Esophagus squamous epithelium (tissue), 5 donors: ENCODE measurements at regions not wholly inside any gene's neighbourhood (a gene's known extent, or its start where the extent isn't known, plus 50 kb on each side); places are given as distances from the start of the nearest gene placed in this dataset.
"Not testable (repeated sequence)": the region's sequence is repeated elsewhere in the genome, so short reads cannot be mapped to it uniquely, and the experiment has no call there.

ENCODE experiments used
- DNase-seq: peaks from one replicate; lab custom pipeline; 2025; lab: John Stamatoyannopoulos, UW
- H3K27ac ChIP-seq, 4 donors: fragments of 200-600 bp; sonication (generic); one replicate each; pipeline ENCODE4 v1.5.1; 2016 to 2019; ENCODE audit warnings: mild to moderate bottlenecking in 1 of 4
- H3K27me3 ChIP-seq, 4 donors: fragments of 200-600 bp; sonication (generic); 1 replicate in 3 of 4; 2 replicates in 1 of 4; pipeline versions ENCODE4 v1.5.1 to v1.6.0; 2017 to 2021; ENCODE audit warnings: antibody characterized with exemption in 1 of 4
- H3K36me3 ChIP-seq, 3 donors: fragments of 200-600 bp; sonication (generic); one replicate each; pipeline ENCODE4 v1.5.1; 2016 to 2019
- H3K4me1 ChIP-seq, 3 donors: fragments of 200-600 bp; sonication (generic); one replicate each; pipeline ENCODE4 v1.5.1; 2017 to 2019
- H3K4me3 ChIP-seq, 4 donors: fragments of 200-600 bp; sonication (generic); 1 replicate in 3 of 4; 2 replicates in 1 of 4; pipeline ENCODE4 v1.5.1; 2016 to 2019; ENCODE audit warnings: mild to moderate bottlenecking in 2 of 4, moderate library complexity in 1 of 4
- H3K9me3 ChIP-seq, 3 donors: fragments of 200-600 bp; sonication (generic); one replicate each; pipeline ENCODE4 v1.5.1; 2016 to 2019
- CTCF ChIP-seq, 6 experiments: fragments of 450-650 bp in 4 of 6; fragments of 200-600 bp in 2 of 6; sonication (generic) in 2 of 6; IDR thresholded peaks; one replicate each; pipeline ENCODE4 v1.5.1; 2016 to 2019; ENCODE audit warnings: antibody characterized with exemption in 6 of 6, mild to moderate bottlenecking in 4 of 6, moderate library complexity in 4 of 6
- WGBS, 2 donors: methylation state at CpG; one replicate each; pipeline ENCODE4 v1.1.5; 2018; 5-methylcytosine and 5-hydroxymethylcytosine counted together
- intact Hi-C: fragments of 100-400 bp; cut with DNase I; formaldehyde crosslinking; loops from one replicate; pipeline ENCODE4 v1.15.0; 2022
- small RNA-seq, 4 donors: library from RNA; depleted of rRNA; stranded (forward); fragments of <200 nt; gene quantifications; one replicate each; pipeline ENCODE3, GENCODE V24; 2016
- donor health status: DM: yes; HTN: yes; CAD: no.

GRCh38 chr12:8390001-8390777 lies 65.6 kb upstream of the CLEC6A start:
- intact Hi-C loops, H3K27ac ChIP-seq, H3K36me3 ChIP-seq, DNase-seq, H3K9me3 ChIP-seq: not testable (repeated sequence)
- Histone ChIP-seq H3K4me3 (peak overlapping the region; percentile 34 to 66 (median 52)), H3K4me1 (peaks cover 0 to 12% (median 5%) of the 10 kb centered on the region in 3 donors), H3K27me3 (peaks cover 0 to 45% (median 0%) of the 10 kb centered on the region in 4 donors)
- WGBS, 2 donors: 0% methylated on average over 2 of the region's 81 CpGs; no CpG with 5 or more reads in 1 of the 2 donors
- peak; percentile 23 to 75 (median 63) for TF ChIP-seq CTCF (IDR thresholded peaks at IDR 0.05)

- WGBS, 2 donors: 3% methylated on average over 8 of the region's 79 CpGs; no CpG with 5 or more reads in 1 of the 2 donors
- DNase-seq, intact Hi-C loops, H3K9me3 ChIP-seq, H3K27ac ChIP-seq, H3K4me1 ChIP-seq, H3K36me3 ChIP-seq: not testable (repeated sequence)
- Histone ChIP-seq H3K4me3 (peak overlapping the region; percentile 10 to 61 (median 37)), H3K27me3 (peaks cover 0 to 30% (median 0%) of the 10 kb centered on the region in 4 donors)
- TF ChIP-seq CTCF (IDR thresholded peaks at IDR 0.05): peak in 4 of 6 experiments; percentile 20 to 31 (median 30)
These were observed 59.3 kb upstream of the CLEC6A start for GRCh38 chr12:8396225-8397071.

- H3K4me1 ChIP-seq, H3K9me3 ChIP-seq, H3K36me3 ChIP-seq, H3K4me3 ChIP-seq, intact Hi-C loops, H3K27ac ChIP-seq, DNase-seq: not testable (repeated sequence)
- peaks cover 0 to 25% (median 0%) of the 10 kb centered on the region in 4 donors for H3K27me3 ChIP-seq
- 43 to 58% methylated on average over 7 of the region's 7 CpGs for WGBS, 2 donors
These were observed 58.4 kb upstream of the CLEC6A start for GRCh38 chr12:8397378-8397777.

- WGBS, 2 donors: 62 to 64% methylated on average over 12 to 13 of the region's 13 CpGs
- DNase-seq, intact Hi-C loops, H3K4me3 ChIP-seq, H3K27ac ChIP-seq, H3K36me3 ChIP-seq, H3K9me3 ChIP-seq, H3K4me1 ChIP-seq: not testable (repeated sequence)
- H3K27me3 ChIP-seq: peaks cover 0 to 17% (median 0%) of the 10 kb centered on the region in 4 donors
These were observed 56.2 kb upstream of the CLEC6A start for GRCh38 chr12:8399496-8400034.

GRCh38 chr12:8403834-8404233 lies 51.9 kb upstream of the CLEC6A start:
- WGBS, 2 donors: 93 to 95% methylated on average over 4 to 5 of the region's 6 CpGs
- H3K27ac ChIP-seq, H3K9me3 ChIP-seq, intact Hi-C loops, H3K36me3 ChIP-seq, H3K27me3 ChIP-seq, DNase-seq, H3K4me3 ChIP-seq, H3K4me1 ChIP-seq: not testable (repeated sequence)

GRCh38 chr12:8404341-8404740 lies 51.4 kb upstream of the CLEC6A start:
- intact Hi-C loops, H3K4me1 ChIP-seq, H3K36me3 ChIP-seq, H3K27ac ChIP-seq, H3K4me3 ChIP-seq, DNase-seq, H3K27me3 ChIP-seq, H3K9me3 ChIP-seq: not testable (repeated sequence)
- 93% methylated on average over 9 of the region's 26 CpGs; no CpG with 5 or more reads in 1 of the 2 donors for WGBS, 2 donors

Small RNA genes in the stretch of these regions (small RNA-seq; reads per million reads assigned to genes)
- 0 reads per million in 4 donors for gene AC092745.3
